ENCODE measurements at regions not wholly inside any gene's neighbourhood (a gene's known extent, or its start where the extent isn't known, plus 50 kb on each side); places are given as distances from the start of the nearest gene placed in this dataset.

DNA sequence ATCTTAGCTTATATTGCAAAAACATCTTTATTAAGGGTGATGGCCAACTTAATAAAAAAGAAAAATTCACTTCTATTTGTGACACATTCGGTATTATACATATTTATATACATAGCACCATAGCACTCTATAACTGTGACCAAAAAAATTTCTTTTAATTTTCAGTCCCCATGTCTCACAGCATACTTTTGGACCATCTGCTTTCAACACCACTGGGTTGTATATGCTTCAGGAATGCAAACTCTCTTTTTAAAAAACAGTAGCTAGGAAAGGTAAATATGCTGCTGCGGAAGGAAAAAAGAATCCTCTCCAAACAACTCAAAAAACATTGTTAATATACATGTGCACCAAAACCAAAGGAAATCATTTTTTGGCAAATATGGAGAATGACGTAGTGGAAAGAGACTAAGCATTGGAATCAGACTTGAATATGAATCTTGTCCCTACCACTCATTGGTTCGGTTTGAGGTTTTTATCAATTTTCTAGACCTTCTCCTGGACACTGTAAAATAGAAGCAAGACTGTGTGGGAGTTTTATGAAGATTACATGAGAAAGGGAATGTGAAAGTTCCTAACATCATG, 227.9 kb downstream of the BLID start:
- Histone ChIP-seq H3K4me1 (ENCODE audit: control insufficient read depth in 2 of 2, insufficient read depth in 2 of 2, low read length in 2 of 2) (no peaks in the 10 kb centered on the region), H3K9me3 (ENCODE audit: control extremely low read depth in 1 of 3, control insufficient read depth in 2 of 3, insufficient read depth in 1 of 3, low read length in 2 of 3) (no peaks in the 10 kb centered on the region), H3K27ac (ENCODE audit: low read length in 2 of 2) (no peak overlapping the region), H2AFZ (ENCODE audit: insufficient read depth, low read depth, low read length, poor library complexity, severe bottlenecking) (no peak overlapping the region), H3K4me2 (replicated peaks; ENCODE audit: low read depth, low read length, poor library complexity, severe bottlenecking) (no peak overlapping the region), H3K27me3 (replicated peaks in 1 of 4; ENCODE audit: control extremely low read depth in 1 of 4, control insufficient read depth in 3 of 4, insufficient read depth in 4 of 4, low read length in 3 of 4) (no peaks in the 10 kb centered on the region), H3K36me3 (replicated peaks in 1 of 2; ENCODE audit: control extremely low read depth in 1 of 2, control insufficient read depth in 1 of 2, extremely low read depth in 1 of 2, insufficient read depth in 2 of 2, low read length in 1 of 2) (no peaks in the 10 kb centered on the region), H3K4me3 (ENCODE audit: control extremely low read depth in 1 of 5, extremely low read depth in 1 of 5, insufficient read depth in 1 of 5, low read depth in 2 of 5, low read length in 4 of 5) (no peak overlapping the region), H3K79me2 (ENCODE audit: control insufficient read depth, insufficient read depth, low read length) (no peaks in the 10 kb centered on the region), H4K20me1 (ENCODE audit: control insufficient read depth, insufficient read depth, low read length, poor library complexity, severe bottlenecking) (no peaks in the 10 kb centered on the region), H3K9ac (ENCODE audit: low read length) (no peak overlapping the region)
- POLR2A ChIA-PET = no interaction called here
- no CpG with 5 or more reads among the region's 4 CpGs for WGBS (ENCODE audit: insufficient coverage)
- H3K4me3 Mint-ChIP-seq = no peak overlapping the region
- TF ChIP-seq, protein P1, sequence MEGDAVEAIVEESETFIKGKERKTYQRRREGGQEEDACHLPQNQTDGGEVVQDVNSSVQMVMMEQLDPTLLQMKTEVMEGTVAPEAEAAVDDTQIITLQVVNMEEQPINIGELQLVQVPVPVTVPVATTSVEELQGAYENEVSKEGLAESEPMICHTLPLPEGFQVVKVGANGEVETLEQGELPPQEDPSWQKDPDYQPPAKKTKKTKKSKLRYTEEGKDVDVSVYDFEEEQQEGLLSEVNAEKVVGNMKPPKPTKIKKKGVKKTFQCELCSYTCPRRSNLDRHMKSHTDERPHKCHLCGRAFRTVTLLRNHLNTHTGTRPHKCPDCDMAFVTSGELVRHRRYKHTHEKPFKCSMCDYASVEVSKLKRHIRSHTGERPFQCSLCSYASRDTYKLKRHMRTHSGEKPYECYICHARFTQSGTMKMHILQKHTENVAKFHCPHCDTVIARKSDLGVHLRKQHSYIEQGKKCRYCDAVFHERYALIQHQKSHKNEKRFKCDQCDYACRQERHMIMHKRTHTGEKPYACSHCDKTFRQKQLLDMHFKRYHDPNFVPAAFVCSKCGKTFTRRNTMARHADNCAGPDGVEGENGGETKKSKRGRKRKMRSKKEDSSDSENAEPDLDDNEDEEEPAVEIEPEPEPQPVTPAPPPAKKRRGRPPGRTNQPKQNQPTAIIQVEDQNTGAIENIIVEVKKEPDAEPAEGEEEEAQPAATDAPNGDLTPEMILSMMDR (IDR thresholded peaks at IDR 0.05) = no peak
- TF ChIP-seq EZH2 (IDR thresholded peaks at IDR 0.05; ENCODE audit: borderline replicate concordance, insufficient read depth, low read depth, low read length, poor library complexity, severe bottlenecking) = no peak
- H3K27me3 Mint-ChIP-seq = peaks cover 3% of the 10 kb centered on the region
- DNase-seq (no peak), ATAC-seq (ENCODE audit: low read depth) (no peak)
- intact Hi-C loops (cut with micrococcal nuclease) = no loop called here
- H3K27ac Mint-ChIP-seq = no peak overlapping the region
- CTCF ChIA-PET = no interaction called here
- H3K9me3 Mint-ChIP-seq (ENCODE audit: insufficient read depth) = no peaks in the 10 kb centered on the region
- H3K4me1 Mint-ChIP-seq = no peaks in the 10 kb centered on the region

DNA sequence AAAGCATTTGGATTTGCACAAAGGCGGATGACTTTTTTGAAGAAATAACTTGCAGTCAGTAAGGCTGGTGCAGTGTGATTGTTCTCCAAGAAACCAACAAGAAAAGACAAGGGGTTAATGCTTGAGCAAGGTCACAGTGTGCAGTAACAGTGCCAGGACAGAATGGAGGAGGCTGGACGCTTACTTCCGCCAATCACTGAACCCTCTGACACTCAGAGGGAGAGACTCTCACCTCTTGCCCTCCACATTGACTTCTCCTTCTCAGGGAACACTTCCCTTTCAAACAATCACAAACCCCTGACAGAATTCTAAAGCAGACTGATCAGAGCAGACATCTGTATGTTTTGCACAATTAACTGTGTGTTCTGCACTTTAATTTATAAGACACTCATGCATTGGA, 228.4 kb downstream of the BLID start:
- Histone ChIP-seq H3K4me1 (ENCODE audit: control insufficient read depth in 2 of 2, insufficient read depth in 2 of 2, low read length in 2 of 2) (no peaks in the 10 kb centered on the region), H2AFZ (ENCODE audit: insufficient read depth, low read depth, low read length, poor library complexity, severe bottlenecking) (no peak overlapping the region)

More for the DNA sequence above, 228.4 kb downstream of the BLID start:
- H3K27ac Mint-ChIP-seq = no peak overlapping the region
- Histone ChIP-seq H4K20me1 (ENCODE audit: control insufficient read depth, insufficient read depth, low read length, poor library complexity, severe bottlenecking) (no peaks in the 10 kb centered on the region), H3K79me2 (ENCODE audit: control insufficient read depth, insufficient read depth, low read length) (no peaks in the 10 kb centered on the region), H3K27me3 (replicated peaks in 1 of 4; ENCODE audit: control extremely low read depth in 1 of 4, control insufficient read depth in 3 of 4, insufficient read depth in 4 of 4, low read length in 3 of 4) (no peaks in the 10 kb centered on the region), H3K36me3 (replicated peaks in 1 of 2; ENCODE audit: control extremely low read depth in 1 of 2, control insufficient read depth in 1 of 2, extremely low read depth in 1 of 2, insufficient read depth in 2 of 2, low read length in 1 of 2) (no peaks in the 10 kb centered on the region), H3K9ac (ENCODE audit: low read length) (no peak overlapping the region), H3K4me3 (ENCODE audit: control extremely low read depth in 1 of 5, extremely low read depth in 1 of 5, insufficient read depth in 1 of 5, low read depth in 2 of 5, low read length in 4 of 5) (no peak overlapping the region), H3K4me2 (replicated peaks; ENCODE audit: low read depth, low read length, poor library complexity, severe bottlenecking) (no peak overlapping the region), H3K9me3 (ENCODE audit: control extremely low read depth in 1 of 3, control insufficient read depth in 2 of 3, insufficient read depth in 1 of 3, low read length in 2 of 3) (no peaks in the 10 kb centered on the region), H3K27ac (ENCODE audit: low read length in 2 of 2) (no peak overlapping the region)
- H3K4me1 Mint-ChIP-seq = no peaks in the 10 kb centered on the region
- no peaks in the 10 kb centered on the region for H3K9me3 Mint-ChIP-seq (ENCODE audit: insufficient read depth)
- ChIA-PET POLR2A (no interaction called here), CTCF (no interaction called here)
- no peak overlapping the region for H3K4me3 Mint-ChIP-seq
- no peak for ATAC-seq (ENCODE audit: low read depth)
- intact Hi-C loops (cut with micrococcal nuclease) = no loop called here
- TF ChIP-seq, protein P1 (IDR thresholded peaks at IDR 0.05) = no peak
- TF ChIP-seq EZH2 (IDR thresholded peaks at IDR 0.05; ENCODE audit: borderline replicate concordance, insufficient read depth, low read depth, low read length, poor library complexity, severe bottlenecking) = no peak
- H3K27me3 Mint-ChIP-seq = peaks cover 6% of the 10 kb centered on the region
- 94% methylated on average over 3 of the region's 3 CpGs for WGBS (ENCODE audit: insufficient coverage)
- no peak for DNase-seq
